Lower leg skin (tissue), 4 donors: ENCODE measurements at regions not wholly inside any gene's neighbourhood (a gene's known extent, or its start where the extent isn't known, plus 50 kb on each side); places are given as distances from the start of the nearest gene placed in this dataset.

Experiments used
- DNase-seq, 2 donors: peaks; one replicate each; pipeline ENCODE4 v3.0.0-alpha.2; 2019; ENCODE audit warnings: low spot score in 2 of 2
- H3K4me3 ChIP-seq: fragments of 200-600 bp; sonication (generic); 2 replicates; pipeline ENCODE4 v1.5.1; 2017; ENCODE audit warnings: mild to moderate bottlenecking, low read depth; ENCODE audit not compliant: poor library complexity, severe bottlenecking
- POLR2A ChIP-seq, 2 donors: fragments of 450-650 bp; IDR thresholded peaks; one replicate each; pipeline ENCODE4 v1.6.1; 2016 to 2017; ENCODE audit warnings: antibody characterized with exemption in 2 of 2, mild to moderate bottlenecking in 1 of 2, moderate library complexity in 1 of 2
- WGBS, 2 donors: methylation state at CpG; one replicate each; pipeline ENCODE4 v1.1.5; 2018; 5-methylcytosine and 5-hydroxymethylcytosine counted together
- intact Hi-C: fragments of 100-400 bp; cut with DNase I; formaldehyde crosslinking; loops from one replicate; pipeline ENCODE4 v1.15.0; 2023; ENCODE audit warnings: low total_unique reads
- TF ChIP-seq, protein P1 (sequence below), 3 donors: fragments of 450-650 bp; IDR thresholded peaks; one replicate each; pipeline ENCODE4 v1.5.1; 2016; ENCODE audit warnings: antibody characterized with exemption in 3 of 3, mild to moderate bottlenecking in 3 of 3, moderate library complexity in 2 of 3

DNA sequence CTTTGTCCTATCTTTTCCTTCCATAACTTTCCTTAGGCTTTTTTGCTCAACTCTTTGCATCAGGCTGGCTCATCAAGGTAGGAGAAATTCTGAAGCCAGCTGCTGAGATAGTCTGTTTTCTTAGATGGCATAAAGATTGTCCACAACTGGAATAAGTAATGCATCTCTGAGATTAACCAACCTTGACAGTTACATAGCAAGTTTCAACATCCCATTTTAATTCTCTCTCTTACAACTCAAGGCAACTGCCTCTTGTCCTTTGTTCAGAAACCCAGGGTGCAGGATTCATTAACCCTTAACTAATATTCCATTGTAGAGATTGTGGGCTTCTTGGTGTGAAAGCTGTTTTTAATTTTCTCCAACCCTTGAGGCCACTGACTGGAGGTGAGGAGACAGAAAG is 239.2 kb downstream of the LACC1 start:
- DNase-seq, result no peak
- H3K4me3 ChIP-seq, result no peak overlapping the region
- TF ChIP-seq POLR2A (IDR thresholded peaks at IDR 0.05), result no peak
- TF ChIP-seq, protein P1, sequence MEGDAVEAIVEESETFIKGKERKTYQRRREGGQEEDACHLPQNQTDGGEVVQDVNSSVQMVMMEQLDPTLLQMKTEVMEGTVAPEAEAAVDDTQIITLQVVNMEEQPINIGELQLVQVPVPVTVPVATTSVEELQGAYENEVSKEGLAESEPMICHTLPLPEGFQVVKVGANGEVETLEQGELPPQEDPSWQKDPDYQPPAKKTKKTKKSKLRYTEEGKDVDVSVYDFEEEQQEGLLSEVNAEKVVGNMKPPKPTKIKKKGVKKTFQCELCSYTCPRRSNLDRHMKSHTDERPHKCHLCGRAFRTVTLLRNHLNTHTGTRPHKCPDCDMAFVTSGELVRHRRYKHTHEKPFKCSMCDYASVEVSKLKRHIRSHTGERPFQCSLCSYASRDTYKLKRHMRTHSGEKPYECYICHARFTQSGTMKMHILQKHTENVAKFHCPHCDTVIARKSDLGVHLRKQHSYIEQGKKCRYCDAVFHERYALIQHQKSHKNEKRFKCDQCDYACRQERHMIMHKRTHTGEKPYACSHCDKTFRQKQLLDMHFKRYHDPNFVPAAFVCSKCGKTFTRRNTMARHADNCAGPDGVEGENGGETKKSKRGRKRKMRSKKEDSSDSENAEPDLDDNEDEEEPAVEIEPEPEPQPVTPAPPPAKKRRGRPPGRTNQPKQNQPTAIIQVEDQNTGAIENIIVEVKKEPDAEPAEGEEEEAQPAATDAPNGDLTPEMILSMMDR (IDR thresholded peaks at IDR 0.05), result no peak
- intact Hi-C loops, result no loop called here

DNA sequence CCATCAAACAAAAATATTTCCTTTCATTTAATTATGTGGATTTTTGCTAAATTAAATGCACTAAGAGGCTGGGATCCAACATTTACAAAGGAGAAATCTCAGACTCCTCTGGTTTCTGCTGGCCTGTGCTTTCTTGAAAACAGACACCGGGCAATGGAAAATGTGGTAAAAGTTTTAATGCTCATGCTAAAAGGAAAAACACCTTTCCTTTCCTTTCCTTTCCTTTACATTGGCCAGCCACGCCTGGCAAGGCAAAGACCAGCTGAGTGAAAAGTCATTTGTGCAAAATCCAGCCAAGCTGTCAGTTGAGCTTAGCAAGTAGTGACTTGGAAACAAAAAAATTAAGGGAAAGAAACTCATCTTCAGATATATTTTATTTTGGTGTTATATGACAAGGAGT is 240.3 kb downstream of the LACC1 start:
- TF ChIP-seq, protein P1 (IDR thresholded peaks at IDR 0.05), result no peak
- no peak for TF ChIP-seq POLR2A (IDR thresholded peaks at IDR 0.05)
- intact Hi-C loops, result no loop called here
- 78 to 79% methylated on average over 2 of the region's 2 CpGs for WGBS, 2 donors

DNA sequence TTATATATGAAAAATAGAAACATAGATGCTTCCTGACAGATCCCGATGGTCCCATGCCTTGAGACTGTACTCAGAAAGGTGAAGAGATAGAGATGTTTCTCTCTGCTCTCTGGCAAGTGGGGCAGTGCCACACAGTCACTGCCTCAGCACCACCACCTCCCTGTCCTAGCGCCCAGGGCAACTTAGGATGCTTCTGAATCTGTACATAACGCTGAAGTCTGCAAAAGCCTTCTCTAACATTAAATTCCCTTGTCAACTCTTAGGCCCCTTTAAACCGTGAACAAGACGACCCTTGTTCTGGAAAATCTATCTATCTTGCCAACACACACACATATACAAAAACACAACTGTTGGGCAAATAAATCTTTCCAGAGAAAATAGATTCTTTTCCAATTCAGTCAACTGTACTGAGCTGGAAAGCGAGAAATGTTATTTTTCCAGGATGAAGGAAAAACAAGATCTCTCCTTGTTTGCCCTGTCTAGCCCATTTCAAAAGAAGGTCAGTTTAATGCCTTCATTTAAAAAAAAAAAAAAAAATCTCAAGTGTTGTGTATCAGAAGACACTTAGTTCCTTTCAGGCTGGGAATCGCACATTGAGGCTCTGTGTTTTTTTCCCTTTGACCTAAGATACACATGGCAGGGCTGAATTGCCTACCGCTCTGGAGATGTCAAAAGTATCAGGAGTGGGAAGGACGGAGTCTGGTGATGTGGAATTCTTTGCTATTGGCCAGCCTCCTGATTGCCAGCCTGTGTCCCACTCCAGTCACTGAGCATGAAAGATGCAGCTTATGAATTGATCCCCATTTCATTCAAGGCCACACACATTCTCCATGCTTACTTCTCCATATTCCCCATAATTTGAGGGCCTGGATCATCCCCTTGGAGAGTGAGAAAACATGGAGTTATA is 241.4 kb downstream of the LACC1 start:
- 84 to 85% methylated on average over 9 of the region's 9 CpGs for WGBS, 2 donors
- no peak overlapping the region for H3K4me3 ChIP-seq
- DNase-seq, result no peak
- TF ChIP-seq, protein P1 (IDR thresholded peaks at IDR 0.05), result no peak
- no peak for TF ChIP-seq POLR2A (IDR thresholded peaks at IDR 0.05)
- intact Hi-C loops, result no loop called here

More for the DNA sequence above, 240.3 kb downstream of the LACC1 start:
- H3K4me3 ChIP-seq, result no peak overlapping the region
- DNase-seq, result no peak

DNA sequence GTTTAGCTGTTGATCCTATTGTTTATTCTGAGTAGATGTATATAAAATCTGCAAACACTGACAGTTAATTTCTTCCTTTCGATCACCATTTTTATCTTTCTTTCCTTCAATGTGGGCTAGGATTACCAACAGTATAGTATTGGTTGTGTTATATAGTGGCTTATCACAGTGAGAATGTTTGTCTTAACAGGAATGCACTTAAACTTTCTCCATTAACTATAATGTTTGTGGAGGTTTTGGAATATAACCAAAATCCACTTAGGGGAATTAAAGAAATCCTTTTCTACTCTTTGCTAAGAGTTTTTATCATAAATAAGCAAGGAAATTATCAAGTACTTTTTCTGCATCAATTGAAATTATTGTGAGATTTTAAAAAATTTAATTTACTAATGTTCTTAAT is 244.6 kb downstream of the LACC1 start:
- intact Hi-C loops, result no loop called here
- WGBS, 2 donors, result 94 to 97% methylated on average over 1 of the region's 1 CpG
- TF ChIP-seq POLR2A (IDR thresholded peaks at IDR 0.05), result no peak
- TF ChIP-seq, protein P1 (IDR thresholded peaks at IDR 0.05), result no peak
- H3K4me3 ChIP-seq, result no peak overlapping the region
- DNase-seq, result no peak

DNA sequence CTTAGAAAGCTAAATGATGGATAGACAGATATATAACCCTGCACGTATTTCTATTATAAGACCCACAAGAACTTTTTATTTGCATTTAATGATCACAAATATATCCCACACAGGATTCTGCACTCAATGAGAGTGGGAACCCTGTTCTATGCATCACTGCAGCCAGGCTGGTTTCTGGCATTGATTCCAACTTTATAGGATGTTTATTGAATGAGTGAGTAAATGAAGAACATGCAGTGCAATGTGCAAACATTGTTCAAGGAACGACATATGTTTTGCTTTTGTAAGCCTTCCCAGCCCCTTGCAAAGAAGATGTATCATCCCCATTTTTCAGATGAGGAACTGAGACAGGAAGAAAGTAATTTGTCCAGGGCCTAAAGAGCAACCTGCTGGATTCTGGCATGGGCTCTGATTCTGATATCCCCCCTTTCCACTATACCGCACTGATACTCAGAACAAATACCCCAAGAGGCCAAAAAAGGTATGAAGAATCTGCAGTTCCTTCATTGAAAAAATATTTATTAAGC is 246.3 kb downstream of the LACC1 start:
- H3K4me3 ChIP-seq, result no peak overlapping the region
- DNase-seq, result no peak
- intact Hi-C loops, result no loop called here
- TF ChIP-seq, protein P1 (IDR thresholded peaks at IDR 0.05), result no peak
- WGBS, 2 donors, result 73 to 92% methylated on average over 3 of the region's 3 CpGs
